ENCODE measurements at regions not wholly inside any gene's neighbourhood (a gene's known extent, or its start where the extent isn't known, plus 50 kb on each side); places are given as distances from the start of the nearest gene placed in this dataset.
"Not testable (repeated sequence)": the region's sequence is repeated elsewhere in the genome, so short reads cannot be mapped to it uniquely, and the experiment has no call there.

DNA sequence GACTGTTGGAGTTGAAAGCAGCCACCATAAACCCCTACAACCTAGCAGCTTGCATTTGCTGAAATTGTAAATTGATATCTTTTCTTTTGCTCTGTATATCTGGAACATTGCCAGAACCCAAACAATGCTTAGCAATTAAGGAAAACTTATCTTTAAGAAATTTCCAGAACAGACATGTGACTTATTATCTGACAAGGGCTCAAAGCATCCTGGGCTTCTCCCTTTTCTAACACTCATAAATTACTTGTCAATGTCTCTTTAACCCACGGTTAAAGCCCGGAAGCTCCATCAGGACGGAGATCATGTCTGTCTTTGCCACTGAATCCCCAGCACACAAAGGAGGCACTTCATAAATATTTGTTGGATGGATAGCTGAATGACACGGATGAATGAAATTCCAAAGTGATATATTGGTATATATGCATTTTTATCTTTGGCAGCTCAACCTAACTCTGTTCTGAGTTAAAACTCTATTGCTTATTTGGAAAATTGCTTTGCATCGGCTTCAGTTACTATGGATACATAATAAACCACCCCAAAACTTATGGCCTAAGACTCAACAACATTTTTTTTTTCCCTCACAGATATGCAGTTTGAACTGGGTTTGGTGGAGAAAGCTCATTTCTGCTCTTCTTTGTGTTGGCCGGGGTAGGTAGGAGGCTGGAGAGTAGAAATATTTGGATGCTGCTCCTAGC lies 103.1 kb upstream of the CLINT1 start:
- peak; percentile 31 for DNase-seq

DNA sequence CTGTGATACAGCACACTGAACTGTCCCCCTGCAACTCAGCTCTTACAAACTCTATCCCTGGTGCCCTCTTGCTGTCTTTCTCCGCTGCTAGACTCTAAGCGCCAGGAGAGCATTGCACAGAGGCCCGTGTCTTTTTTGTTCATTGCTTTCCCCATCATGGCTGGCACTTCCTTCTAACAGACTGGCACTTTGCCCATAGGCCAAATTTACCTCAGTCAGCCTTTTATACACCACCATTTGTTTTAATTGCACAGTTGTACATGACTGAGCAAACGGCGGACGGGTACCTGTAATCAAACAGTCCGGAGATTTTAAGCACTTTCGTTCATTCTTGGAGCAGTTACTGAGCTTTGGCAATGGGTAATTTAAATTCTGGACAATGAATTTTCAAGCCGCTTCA lies 102.2 kb upstream of the CLINT1 start:
- DNase-seq, result peak; percentile 57

DNA sequence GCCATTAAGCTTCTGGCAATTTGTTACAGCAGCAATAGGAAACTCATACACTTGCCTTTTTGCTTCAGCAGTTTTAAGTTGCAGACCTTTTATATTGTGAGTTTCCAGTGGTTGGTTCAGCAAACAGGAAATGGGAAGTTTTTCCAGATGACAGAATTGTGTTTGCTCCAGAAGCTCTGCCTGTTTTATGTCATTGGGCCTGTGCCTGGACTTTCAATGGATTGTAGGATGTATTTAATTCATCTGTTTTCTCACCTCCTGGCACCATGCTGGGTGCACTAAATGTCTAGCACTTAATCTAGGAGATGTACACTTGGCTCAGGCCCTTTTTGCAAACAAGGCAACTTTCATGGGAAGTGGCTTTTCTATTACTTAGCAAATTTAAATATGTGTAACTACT lies 100.4 kb upstream of the CLINT1 start:
- DNase-seq, result no peak

DNA sequence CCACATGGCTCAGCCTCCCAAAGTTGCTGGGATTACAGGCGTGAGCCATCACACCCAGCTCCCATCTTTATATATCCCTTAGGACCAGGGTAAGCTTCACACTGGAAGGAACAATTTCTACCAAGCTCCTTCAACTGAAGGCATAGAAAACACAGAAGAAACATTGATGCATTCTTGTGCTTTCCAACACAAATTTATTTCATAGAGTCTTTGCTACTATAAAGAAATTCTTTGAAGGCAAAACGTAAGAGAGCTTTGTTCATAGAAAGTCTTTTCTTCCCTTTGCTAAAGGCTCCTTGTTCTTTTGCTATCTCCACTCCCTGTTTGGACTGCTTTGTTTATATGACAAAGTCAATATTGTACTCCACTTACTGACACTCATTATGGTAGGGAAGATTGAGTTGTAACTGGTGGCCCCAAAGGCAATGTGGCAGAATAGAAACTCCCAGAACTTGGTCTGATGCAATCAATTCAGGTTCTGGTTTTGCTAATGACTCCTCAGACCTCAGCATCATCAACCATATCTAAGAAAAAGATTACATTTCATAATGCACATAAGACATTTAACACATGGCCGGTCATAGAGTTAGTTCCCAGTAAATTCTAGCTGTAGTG lies 97.4 kb upstream of the CLINT1 start:
- DNase-seq, result no peak

DNA sequence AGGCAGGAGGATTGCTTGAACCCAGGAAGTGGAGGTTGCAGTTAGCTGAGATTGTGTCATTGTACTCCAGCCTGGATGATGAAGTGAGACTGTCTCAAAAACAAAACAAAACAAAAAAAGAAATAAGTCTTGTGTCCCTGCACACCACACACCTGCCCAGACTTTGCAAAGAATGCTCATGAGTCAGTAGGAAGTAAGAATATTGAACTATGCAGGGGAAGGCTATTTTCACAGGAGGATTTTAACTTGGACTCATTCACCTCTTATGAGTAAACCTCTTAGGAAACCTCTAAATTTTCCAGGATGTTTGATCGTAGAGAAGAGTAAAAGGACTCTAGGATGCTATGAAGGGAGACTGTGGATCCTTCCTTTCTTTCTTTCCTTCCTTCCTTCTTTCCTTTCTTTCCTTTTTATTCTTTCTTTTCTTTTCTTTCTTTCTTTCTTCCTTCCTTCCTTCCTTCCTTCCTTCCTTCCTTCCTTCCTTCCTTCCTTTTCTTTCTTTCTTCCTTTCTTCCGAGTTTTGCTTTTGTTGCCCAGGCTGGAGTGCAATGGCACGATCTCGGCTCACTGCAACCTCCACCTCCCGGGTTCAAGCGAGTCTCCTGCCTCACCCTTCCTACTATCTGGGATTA lies 96.7 kb upstream of the CLINT1 start:
- DNase-seq, result no peak

DNA sequence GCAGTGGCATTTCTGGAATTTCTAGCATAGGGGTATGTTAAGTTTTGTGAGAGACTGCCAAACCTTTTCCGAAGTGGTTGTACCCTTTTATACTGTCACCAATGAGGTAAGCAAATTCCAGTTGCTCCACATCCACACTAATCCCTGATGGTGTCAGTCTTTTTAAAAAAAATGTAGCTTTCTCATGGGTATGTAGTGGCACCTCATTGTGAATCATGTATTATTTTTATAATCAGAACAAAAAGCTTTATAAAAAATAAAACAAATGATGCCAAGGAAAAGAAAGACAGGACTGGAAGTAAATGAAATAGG lies 93.4 kb upstream of the CLINT1 start:
- DNase-seq, result no peak

DNA sequence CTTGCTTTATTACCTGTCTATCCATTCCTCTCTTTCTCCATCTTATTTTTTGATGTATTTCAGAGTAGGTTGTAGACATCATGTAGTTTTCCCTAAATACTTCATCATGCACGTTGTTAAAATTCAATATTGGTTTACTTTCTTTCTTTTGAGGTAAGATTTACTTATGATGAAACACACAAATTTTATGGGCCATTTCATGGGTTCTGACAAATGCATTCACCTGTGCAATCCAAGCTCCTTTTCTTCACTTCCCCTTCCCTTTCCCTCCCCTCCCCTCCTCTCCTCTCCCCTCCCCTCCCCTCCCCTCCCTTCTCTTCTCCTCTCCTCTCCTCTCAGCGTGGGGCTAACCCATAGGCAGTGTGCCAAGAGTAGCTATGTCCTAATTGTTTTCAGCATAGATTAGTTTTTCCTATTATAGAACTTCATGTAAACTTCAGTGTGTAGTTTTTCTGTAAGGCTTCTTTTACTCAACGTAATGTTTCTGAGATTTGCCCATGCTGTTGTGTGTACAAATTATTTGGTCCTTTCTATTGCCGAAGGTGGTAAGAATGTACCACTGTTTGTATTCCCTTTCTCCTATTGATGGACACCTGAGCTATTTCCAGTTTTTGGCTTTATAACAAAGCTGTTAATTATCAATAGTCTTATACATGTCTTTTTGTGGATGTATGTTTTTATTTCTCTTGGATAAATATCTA lies 92.9 kb upstream of the CLINT1 start:
- DNase-seq, result peak; percentile 41

DNA sequence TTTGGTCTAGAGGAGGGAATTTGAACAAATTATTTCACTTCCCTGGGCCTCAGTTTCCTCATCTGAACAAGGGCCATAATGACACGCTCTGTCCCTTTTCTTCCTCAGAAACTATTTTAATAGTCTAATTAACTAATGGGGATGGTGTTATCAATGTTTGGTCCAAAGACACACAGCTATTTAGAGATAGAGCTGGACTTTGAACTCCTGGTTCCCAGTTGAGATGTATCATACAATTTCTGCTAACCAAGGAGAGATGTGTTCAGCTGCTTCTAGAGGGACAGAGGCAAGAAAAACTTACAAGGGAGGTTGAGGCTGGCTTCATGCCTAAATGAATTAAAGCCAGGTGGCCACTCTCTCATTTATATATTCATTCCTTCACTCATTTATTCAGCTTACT lies 90.6 kb upstream of the CLINT1 start:
- no peak for DNase-seq

DNA sequence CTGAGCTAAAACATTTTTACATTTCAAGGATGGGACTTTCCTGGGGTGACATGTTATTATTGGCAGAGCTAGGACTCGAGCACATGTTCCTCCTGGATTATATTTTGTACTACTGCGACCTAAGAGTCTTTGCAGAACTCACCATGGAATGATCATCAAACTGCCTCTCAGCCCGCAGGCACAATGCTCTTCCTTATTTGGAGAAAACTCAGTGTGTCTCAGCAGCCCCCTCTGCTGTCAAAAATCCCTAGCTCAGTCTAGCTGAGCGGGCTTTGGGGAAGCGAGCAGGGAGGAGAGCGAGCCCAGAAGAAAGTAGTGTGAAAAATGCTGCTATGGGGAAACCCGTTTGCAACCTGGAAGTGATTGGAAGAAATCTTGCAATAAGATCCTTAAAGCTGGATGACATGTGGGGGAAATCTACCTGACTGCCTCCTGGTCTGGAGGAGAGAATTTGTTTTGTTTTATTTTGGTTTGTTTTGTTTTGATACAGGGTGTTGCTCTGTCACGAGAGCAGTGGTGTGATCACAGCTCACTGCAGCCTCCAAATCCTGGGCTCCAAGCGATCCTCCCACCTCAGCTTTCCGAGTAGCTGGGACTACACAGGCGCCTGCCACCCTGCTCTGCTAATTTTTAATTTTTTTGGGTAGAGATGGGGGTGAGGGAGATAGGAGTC lies 89.9 kb upstream of the CLINT1 start:
- DNase-seq, result peak; percentile 52

DNA sequence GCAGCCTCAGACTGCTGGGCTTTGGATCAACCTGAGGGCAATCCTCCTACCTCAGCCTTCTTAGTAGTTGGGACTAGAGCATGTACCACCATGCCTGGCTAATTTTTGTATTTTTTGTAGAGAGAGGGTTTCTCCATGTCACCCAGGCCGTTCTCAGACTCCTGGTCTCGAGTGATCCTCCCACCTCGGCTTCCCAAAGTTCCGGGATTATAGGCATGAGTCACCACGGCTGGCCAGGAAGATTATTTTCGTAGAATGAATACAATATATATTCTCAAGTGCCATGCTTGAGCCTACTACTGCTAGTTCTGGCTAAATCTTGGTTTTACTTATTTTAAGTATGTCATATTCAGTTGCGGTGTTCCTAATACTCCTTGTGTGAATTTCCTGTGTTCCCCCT lies 88.2 kb upstream of the CLINT1 start:
- no peak for DNase-seq

DNA sequence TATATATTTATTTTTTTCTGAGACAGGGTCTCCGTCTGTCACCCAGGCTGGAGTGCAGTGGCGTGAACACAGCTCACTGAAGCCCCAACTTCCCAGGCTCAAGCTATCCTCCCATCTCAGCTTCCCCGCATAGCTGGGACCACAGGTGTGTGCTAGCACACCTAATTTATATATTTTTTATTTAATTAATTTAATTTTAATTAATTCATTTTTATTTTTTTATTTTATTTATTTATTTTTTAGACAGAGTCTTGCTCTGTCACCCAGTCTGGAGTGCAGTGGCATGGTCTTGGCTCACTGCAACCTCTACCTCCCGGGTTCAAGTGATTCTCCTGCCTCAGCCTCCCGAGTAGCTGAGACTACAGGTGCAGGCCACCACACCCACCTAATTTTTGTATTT lies 86.9 kb upstream of the CLINT1 start:
- DNase-seq, result not testable (repeated sequence)

DNA sequence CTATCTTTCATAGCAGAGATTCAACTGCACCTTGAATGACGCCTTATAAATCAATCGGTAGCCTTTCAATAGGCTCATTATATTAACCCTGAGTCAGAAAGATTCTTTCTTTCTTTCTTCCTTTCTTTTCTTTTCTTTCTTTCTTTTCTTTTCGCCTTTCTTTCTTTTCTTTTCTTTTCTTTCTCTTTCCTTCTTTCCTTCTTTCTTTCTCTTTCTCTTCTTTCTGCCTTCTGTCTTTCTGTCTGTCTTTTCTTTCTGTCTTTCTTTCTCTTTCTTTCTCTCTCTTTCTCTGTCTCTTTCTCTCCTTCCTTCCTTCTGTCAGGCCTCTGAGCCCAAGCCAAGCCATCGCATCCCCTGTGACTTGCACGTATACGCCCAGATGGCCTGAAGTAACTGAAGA lies 86.0 kb upstream of the CLINT1 start:
- DNase-seq, result no peak

DNA sequence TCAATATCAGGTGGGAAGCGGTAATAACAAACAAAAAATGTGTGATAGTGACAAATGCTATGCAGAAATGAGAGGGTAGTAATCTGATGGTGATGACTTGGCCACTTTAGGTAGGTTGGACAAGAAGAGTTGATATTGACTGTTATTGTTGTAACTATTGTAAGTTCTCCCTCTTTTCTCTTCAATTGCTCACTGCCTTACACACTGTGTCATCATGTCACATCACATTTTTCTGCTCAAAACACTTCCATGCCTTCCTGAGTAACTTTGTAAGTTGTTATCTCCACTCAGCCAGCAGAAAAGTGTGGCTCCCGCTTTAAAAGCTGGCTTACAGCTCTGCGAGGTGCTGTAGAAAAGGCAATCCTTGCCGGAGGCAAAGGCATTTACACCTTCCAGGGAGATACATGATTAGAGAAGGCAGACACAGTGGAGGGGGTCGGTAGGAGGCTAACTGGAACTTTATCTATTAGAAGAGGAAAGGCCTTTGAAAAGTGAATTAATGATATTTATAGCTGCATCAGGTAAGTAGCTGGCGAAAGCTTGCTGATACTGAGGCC lies 85.2 kb upstream of the CLINT1 start:
- DNase-seq, result no peak

DNA sequence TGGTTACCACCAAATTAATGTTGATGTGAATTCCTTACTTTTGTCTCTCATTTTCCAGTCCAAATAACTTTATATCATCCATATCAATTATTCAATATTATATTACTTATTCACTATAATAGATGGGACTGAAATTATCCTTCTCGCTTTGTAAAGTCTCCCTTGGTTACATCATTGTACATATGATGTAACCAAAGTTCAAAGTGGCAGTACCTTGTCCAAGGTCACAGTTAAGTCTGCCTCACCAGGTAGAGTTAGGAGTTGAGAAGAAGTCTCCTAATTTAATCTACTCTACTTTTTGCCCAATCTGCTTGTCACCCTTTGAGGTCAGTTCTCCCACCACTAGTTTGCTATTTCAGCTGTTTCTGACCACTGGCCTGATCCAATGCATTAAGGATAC lies 83.7 kb upstream of the CLINT1 start:
- no peak for DNase-seq

DNA sequence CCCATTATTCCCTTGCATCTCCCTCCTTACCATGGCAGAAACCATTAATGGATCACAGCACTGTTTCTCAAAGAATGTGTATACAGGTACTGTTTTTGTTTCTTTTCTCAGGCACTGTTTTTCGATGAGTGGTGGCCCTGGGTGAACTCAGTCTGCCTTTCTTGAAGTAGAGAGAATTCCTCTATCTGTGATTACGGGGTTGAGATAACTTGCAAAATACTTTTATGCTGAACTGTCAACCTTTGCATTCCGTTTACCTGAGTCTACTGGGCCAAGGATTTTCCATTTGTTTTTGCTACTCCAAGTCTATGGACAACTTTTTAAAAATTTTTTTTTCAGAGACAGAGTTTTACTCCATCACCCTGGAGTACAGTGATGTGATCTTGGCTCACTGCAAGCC lies 82.7 kb upstream of the CLINT1 start:
- no peak for DNase-seq

DNA sequence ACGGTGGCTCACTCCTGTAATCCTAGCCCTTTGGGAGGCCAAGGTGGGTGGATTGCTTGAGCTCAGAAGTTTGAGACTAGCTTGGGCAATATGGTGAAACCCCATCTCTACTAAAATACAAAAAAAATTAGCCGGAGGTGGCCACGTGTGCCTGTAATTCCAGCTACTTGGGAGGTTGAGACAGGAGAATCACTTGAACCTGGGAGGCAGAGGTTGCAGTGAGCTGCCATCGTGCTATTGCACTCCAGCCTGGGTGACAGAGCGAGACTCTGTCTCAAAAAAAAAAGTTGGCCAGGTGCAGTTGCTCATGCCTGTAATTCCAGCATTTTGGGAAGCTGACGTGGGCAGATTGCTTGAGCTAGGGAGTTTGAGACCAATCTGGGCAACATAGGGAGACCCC lies 79.2 kb upstream of the CLINT1 start:
- DNase-seq, result not testable (repeated sequence)

DNA sequence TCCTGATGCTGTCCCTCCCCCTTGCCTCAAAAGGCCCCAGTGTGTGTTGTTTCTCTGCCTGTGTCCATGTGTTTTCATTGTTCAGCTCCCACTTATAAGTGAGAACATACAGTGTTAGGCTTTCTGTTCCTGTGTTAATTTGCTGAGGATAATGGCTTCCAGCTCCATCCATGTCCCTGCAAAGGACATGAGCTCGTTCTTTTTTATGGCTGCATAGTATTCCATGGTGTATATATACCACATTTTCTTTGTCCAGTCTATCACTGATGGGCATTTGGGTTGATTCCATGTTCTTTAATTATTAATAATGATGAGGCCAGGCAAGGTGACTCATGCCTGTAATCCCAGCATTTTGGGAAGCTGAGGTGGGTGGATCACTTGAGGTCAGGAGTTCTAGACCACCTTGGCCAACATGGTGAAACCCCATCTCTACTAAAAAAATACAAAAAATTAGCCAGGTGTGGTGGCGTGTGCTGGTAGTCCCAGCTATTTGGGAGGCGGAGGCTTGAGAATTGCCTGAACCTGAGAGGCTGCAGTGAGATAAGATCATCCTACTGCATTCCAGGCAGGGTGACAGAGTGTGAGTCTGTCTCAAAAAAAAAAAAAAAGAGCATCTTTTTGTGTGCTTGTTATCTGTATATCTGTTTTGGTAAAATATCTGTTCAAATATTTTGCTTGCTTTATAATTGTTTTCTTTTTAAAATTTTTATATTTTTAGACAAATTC lies 78.0 kb upstream of the CLINT1 start:
- not testable (repeated sequence) for DNase-seq

DNA sequence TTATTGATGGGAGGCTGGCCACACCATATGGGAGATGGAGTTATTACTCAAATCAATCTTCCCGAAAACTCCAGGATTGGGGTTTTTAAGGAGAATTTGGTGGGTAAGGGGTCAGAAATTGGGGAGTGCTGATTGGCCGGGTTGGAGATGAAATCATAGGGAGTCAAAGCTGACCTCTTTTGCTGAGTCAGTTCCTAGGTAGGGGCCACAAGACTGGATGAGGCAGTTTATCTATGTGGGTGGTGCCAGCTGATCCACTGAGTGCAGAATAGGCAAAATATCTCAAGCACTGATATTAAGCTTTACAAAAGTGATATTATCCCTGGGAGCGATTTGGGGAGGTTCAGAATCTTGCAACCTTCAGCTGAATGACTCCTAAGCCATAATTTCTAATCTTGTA lies 75.7 kb upstream of the CLINT1 start:
- DNase-seq, result no peak

DNA sequence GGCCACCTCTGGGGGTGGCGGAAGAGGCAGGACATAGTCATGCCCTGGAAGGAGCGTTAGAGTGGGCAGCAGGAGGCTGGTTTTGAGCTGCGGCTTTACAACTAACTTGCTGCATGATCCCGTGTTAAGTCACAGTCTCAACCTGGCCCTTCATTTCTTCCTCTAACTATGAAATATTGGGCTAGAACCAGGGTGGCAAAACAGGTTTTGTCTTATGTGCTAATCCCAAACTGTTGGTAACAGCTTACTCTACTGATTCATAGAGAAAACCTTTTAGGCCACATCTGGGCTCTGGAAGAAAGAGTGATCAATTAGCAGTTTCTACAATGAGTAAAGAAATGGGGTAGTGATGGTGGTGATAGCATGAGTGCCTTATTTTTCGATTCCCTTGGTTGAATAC lies 74.1 kb upstream of the CLINT1 start:
- no peak for DNase-seq

DNA sequence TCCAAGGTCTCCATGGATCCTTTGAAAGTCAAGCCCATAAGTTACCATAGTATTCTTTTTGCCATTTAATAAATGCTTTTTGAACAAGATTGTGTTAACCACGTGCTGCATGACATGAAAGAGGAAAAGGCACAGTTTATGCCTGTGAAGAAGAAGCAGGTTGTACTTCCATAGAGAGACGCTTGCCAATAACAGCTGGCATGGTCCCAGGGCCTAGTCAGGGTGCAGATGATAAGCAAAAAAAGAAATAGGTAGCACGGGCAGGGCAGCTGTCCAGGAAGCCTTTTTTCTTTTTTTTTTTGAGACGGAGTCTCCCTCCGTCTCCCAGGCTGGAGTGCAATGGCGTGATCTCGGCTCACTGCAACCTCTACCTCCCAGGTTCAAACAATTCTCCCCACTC lies 71.8 kb upstream of the CLINT1 start:
- DNase-seq, result peak; percentile 2

DNA sequence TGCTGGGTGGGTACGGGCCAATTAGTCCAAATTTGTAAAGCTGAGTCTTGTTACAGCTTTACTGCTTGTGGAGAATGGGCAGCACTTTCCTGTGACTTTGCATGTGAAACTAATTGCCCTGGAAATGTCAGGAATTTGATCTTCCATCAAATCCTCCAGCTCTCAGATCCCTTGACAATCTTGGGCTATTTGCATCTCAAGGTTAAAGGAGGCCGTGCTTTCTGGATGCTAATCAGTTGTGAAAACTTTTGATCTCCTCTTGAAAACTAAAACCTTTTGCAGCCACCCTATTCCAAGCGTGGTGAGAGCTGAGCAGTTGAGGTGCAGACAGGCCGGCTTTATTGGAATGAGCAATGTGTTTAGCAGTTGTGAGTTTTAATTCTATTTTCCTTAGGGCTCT lies 68.0 kb upstream of the CLINT1 start:
- no peak for DNase-seq
